Liver (tissue), 3 donors: ENCODE measurements at regions not wholly inside any gene's neighbourhood (a gene's known extent, or its start where the extent isn't known, plus 50 kb on each side); places are given as distances from the start of the nearest gene placed in this dataset.

Experiments
- CTCF ChIP-seq: fragments of 150-350 bp; IDR thresholded peaks from 2 replicates; pipeline ENCODE4 v1.5.1; 2017; ENCODE audit warnings: improper control_type of control experiment, low read depth, low read length; ENCODE audit not compliant: missing input control
- EGR1 ChIP-seq, 2 donors: IDR thresholded peaks; 2 replicates each; pipeline ENCODE4 v1.6.1; 2016 to 2018; ENCODE audit warnings: antibody characterized with exemption in 2 of 2, low read depth in 2 of 2
- GABPA ChIP-seq, 2 donors: IDR thresholded peaks in 1 of 2; conservative IDR thresholded peaks in 1 of 2; 2 replicates each; pipeline ENCODE4 v1.6.1; 2016; ENCODE audit warnings: antibody characterized with exemption in 2 of 2, mild to moderate bottlenecking in 1 of 2, moderate library complexity in 1 of 2
- JUND ChIP-seq, 2 donors: IDR thresholded peaks; 2 replicates each; pipeline ENCODE4 v1.6.1; 2016; ENCODE audit warnings: antibody characterized with exemption in 2 of 2
- MAX ChIP-seq: IDR thresholded peaks from 2 replicates; pipeline ENCODE4 v1.6.1; 2016; ENCODE audit warnings: antibody characterized with exemption
- RAD21 ChIP-seq, 2 donors: IDR thresholded peaks; 2 replicates each; pipeline ENCODE4 v1.6.1; 2016; ENCODE audit warnings: antibody characterized with exemption in 2 of 2, mild to moderate bottlenecking in 2 of 2
- REST ChIP-seq: IDR thresholded peaks from 2 replicates; pipeline ENCODE4 v1.6.1; 2016; ENCODE audit warnings: antibody characterized with exemption, mild to moderate bottlenecking
- RXRA ChIP-seq, 2 donors: IDR thresholded peaks; 2 replicates each; pipeline ENCODE4 v1.6.1; 2017 to 2018; ENCODE audit warnings: antibody characterized with exemption in 2 of 2, mild to moderate bottlenecking in 1 of 2
- TAF1 ChIP-seq: conservative IDR thresholded peaks from 2 replicates; pipeline ENCODE4 v1.6.1; 2016; ENCODE audit warnings: antibody characterized with exemption, mild to moderate bottlenecking
- TF ChIP-seq, protein P1 (sequence below): IDR thresholded peaks from 2 replicates; pipeline ENCODE4 v1.6.1; 2016; ENCODE audit warnings: antibody characterized with exemption
- donor health status: healthy.
- donor health status: healthy.

GRCh38 chrY:15418613-15419012 is 894.3 kb downstream of the NLGN4Y start:
- TF ChIP-seq JUND (IDR thresholded peaks at IDR 0.05) = no peak
- TF ChIP-seq GABPA (IDR thresholded peaks at IDR 0.05 in 1 of 2, conservative IDR thresholded peaks at IDR 0.05 in 1 of 2) = no peak
- no peak for TF ChIP-seq CTCF
- no peak for TF ChIP-seq MAX
- TF ChIP-seq, protein P1, sequence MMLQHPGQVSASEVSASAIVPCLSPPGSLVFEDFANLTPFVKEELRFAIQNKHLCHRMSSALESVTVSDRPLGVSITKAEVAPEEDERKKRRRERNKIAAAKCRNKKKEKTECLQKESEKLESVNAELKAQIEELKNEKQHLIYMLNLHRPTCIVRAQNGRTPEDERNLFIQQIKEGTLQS = no peak
- TF ChIP-seq RXRA (IDR thresholded peaks at IDR 0.05) = no peak
- TF ChIP-seq EGR1 (IDR thresholded peaks at IDR 0.05; ENCODE audit: low read depth in 2 of 2) = no peak
- TF ChIP-seq RAD21 (IDR thresholded peaks at IDR 0.05) = no peak
- TF ChIP-seq TAF1 = no peak
- no peak for TF ChIP-seq REST
